ENCODE measurements at regions not wholly inside any gene's neighbourhood (a gene's known extent, or its start where the extent isn't known, plus 50 kb on each side); places are given as distances from the start of the nearest gene placed in this dataset.

DNA sequence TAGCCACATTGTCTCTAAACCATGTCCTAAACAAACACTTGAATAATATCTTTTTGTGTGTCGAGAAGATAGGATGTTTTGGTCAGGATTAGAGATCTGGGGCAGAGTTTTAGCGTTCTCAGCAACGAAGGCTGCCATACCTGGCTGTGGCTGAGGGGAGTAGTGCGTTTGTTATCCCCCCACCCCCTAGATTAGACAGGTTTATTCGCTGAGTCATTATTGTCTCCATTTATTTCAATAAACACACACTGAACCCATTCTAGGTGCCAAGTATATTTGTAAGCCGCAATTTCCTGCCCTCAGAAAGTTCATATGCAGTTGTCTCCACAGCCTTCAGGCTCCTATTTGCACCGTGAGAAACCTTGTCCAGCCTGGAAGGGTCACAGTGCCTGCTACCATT, 1684.8 kb upstream of the TENM3 start:
- DNase-seq (ENCODE audit: low read depth in 4 of 4, low spot score in 2 of 4), result no peak

DNA sequence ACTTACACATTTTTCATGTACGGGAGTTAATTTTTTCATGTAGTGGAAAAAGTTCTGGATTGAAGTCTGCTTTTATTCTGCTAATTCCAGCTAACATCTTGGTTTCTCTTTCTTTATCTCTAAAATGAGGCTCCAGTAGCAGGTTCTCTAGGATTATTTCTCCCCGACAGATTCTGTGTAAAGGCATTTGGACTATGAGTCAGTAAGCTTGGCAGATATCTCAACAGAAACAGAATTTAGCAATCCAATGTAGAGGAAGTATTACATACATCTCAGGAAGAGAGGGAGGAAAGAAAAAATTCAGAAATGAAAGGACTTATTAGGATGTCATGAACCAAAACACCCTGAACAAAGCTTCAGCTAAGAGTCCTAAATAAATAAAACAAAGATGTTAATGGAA, 1682.3 kb upstream of the TENM3 start:
- DNase-seq (ENCODE audit: low read depth in 4 of 4, low spot score in 2 of 4), result no peak

DNA sequence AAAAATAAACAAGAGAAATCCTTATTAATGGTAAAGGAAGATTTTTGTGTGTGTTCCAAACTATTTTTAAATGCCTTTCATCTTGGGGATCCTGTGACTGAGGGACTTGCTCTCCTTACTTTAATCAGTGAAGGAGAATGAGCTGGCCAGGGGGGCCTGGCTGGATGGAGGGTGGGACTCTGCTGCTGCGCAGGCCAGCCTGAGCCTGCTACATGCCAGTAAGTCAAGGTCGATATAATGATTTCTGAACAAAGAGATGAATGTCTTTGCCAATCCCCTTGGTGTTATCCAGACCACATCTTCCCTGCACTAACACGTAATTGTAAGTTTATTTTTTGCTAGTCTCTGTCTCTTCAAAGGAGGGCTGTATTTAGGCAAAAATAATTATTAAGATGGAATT, 1679.2 kb upstream of the TENM3 start:
- DNase-seq (ENCODE audit: low read depth in 4 of 4, low spot score in 2 of 4), result no peak

DNA sequence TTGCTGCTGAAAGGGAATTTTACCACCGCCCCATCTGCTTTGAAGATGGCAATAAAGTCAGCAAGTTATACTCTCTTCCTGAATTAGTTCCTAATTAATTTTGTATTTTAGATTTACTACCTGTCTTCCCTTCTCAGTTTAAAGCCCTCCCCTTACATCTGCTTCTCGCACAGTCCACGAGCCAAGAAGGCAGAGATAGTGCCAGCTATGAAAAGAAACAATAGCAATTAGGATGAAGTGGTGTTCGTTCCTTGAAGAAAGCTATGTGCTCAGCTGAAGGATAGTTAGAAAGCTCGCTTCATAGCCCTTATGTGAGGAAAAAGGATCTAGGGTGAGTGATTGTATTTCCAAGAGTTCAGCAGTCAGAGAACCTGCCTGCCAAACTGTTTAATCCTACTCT, 1678.8 kb upstream of the TENM3 start:
- no peak for DNase-seq (ENCODE audit: low read depth in 4 of 4, low spot score in 2 of 4)

DNA sequence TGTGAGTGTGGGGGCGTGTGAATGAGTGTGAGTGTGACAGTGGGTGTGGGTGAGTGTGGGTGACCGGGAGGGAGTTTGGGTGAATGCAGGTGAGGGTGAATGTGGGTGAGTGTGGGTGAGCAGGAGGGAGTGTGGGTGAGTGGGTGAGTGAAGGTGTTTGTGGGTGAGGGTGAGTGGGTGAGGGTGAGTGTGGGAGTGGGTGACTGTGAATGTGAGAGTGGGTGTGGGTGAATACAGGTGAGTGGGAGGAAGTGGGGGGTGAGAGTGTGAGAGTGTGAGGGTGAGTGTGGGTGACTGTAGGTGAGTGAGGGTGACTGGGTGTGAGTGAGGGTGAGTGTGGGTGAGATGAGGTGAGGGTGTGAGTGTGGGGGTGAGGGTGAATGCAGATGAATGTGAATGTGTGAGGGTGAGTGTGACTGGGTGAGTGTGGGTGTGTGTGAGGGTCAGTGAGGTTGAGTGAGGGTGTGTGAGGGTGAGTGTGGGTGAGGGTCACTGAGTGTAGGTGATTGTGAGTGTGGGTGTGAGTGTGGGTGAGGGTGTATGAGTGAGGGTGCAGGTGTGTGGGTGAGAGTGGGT, 1677.3 kb upstream of the TENM3 start:
- no peak for DNase-seq (ENCODE audit: low read depth in 4 of 4, low spot score in 2 of 4)

DNA sequence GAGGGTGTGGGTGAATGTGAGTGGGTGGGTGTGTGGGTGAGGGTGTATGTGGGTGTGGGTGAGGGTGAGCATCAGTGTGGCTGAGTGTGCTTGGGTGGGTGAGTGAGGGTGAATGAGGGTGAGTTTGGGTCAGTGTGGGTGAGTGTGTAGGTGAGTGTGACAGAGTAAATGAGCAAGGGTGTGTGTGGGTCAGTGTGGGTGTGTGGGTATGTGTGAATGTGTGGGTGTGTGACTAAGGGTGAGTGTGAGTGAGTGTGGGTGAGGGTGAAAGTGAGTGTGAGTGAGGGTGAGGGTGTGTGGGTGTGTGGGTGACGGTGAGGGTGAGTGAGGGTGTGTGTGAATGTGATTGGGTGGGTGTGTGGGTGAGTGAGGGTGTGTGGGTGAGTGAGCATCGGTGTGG, 1676.7 kb upstream of the TENM3 start:
- DNase-seq (ENCODE audit: low read depth in 4 of 4, low spot score in 2 of 4), result no peak

DNA sequence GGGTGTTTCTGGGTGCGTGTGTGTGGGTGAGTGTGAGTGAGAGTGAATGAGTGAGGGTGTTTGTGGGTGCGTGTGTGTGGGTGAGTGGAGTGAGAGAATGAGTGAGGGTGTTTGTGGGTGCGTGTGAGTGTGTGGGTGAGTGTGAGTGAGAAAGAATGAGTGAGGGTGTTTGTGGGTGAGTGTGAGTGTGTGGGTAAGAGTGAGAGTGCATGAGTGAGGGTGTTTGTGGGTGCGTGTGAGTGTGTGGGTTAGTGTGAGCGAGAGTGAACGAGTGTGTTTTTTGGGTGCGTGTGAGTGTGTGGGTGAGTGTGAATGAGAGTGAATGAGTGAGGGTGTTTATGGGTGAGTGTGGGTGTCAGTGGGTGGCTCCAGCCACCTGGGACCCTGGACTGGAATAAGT, 1676.1 kb upstream of the TENM3 start:
- DNase-seq (ENCODE audit: low read depth in 4 of 4, low spot score in 2 of 4), result no peak

DNA sequence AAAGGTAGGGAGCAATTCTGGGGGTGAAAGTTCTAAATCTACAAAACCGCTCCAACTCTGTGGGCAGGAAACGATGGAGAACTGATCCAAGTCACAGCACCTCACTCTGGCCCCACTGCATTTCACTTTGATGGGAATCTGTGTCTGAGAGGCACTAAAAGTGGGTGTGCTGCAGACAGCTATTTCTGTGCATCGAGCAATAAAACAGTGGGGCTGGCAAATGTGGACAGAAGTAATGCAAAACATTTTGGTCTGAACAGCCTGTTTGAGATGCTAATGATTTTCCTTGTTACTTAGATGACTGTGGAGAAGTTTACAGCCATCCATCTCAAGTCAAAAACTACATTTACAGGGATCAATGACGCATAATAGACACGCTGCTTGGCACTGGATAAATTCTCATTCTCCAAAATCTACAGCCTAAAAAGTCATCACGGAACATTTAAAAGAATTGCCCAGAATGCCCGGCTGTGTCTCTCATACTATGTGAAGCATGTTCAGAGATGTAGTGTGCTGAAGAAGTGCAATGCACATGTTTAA, 1671.6 kb upstream of the TENM3 start:
- DNase-seq (ENCODE audit: low read depth in 4 of 4, low spot score in 2 of 4), result no peak

DNA sequence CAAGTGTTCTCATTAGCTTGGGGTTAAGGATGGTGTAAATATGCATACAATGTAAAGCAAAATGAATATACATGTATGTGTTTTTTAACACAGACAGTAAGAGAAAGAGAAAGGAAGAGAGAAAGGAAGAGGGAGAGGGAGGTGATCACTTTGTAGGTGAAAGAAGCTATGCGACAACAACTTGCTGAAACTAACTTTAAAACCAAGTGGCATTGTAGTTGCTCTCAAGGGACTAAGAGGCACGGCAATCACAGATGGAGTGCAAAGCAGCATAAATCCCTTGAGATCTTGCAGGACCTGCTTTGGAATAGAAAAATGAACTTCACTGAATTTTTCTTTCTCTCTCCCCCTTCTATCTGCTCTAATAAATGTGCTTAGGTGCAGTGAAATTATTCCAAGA, 1665.0 kb upstream of the TENM3 start:
- DNase-seq (ENCODE audit: low read depth in 4 of 4, low spot score in 2 of 4), result no peak

DNA sequence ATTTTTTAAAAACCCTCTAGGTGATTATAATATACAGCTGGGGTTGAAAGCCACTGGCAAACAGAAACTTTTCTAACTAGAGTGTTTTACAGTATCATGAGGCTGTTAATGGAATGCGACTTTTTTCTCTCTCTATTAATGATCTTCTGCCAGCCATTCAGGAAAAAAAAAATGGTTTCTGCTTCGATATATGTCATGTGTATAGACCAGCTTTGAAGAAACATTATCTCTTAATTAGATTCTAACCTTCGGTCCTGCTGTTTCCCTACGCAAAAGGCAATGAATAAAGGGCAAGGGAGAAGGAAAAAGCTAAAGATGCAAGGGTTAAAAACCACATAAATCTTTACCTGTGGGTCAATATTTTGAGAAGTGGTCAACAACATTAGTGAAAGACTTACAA, 1662.1 kb upstream of the TENM3 start:
- no peak for DNase-seq (ENCODE audit: low read depth in 4 of 4, low spot score in 2 of 4)

DNA sequence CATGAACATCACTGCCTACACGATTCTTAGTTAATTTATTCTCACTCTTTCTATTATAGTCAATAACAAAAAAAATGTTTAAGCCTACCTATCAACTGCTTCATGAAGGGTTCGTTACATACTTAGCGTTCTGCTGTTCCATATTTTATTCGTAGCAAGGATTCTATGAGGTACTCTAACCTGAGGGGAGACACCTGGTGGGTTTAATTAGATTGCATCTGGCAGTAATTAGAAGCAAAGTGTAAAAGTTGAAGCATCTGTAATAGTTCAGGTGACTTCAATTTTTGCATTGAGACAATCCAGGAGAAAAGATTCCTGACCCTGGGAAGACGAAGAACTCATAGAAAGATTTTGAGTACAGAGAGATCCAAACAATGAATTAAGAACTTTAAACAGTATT, 1655.8 kb upstream of the TENM3 start:
- DNase-seq (ENCODE audit: low read depth in 4 of 4, low spot score in 2 of 4), result no peak

DNA sequence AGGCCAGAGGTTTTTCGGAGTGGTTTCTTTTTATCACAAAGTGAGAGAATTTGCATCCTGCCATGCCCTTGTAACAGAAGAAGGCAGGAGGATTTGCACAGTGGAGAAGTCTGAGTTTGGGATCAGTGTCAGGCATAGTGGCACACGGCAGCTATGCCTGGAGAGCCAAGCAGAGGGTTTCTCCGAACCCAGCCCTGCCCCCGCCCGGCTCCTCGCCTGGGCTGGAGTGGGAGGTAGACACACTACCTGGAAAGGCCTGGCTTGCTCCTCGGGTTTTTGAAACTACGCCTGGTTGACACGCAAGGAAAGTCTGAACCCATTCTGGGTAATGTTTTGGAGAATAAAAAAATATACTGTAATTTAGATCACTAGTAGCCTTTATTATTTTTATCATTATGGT, 1653.6 kb upstream of the TENM3 start:
- DNase-seq (ENCODE audit: low read depth in 4 of 4, low spot score in 2 of 4), result no peak

DNA sequence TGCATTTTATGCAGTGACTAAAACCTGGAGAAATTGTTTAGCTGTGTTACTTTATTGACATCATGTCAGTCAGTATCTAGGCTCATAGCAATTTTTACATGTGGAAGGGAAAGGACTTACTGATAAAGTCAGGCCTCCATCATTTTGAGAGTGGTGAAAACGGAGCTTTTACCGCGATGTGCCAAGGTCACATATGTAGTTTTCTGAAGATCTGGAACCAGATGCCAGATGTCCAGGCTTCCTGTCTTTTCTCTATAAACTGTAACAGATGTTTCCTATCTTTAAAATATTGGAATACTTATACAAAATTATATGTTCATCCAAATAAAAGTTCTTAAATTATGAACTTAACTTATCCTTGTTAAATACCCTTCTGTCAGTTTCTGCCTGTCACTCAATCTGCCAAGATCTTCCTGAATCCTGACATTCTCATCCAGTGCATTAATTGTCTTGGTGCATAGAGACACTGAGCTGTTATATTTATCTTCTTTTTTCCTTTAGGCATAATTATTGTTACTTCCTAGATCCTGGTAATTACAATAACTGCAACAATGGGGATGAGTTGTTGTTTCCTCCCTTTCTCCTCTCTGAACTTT, 1646.2 kb upstream of the TENM3 start:
- DNase-seq (ENCODE audit: low read depth in 4 of 4, low spot score in 2 of 4), result no peak

DNA sequence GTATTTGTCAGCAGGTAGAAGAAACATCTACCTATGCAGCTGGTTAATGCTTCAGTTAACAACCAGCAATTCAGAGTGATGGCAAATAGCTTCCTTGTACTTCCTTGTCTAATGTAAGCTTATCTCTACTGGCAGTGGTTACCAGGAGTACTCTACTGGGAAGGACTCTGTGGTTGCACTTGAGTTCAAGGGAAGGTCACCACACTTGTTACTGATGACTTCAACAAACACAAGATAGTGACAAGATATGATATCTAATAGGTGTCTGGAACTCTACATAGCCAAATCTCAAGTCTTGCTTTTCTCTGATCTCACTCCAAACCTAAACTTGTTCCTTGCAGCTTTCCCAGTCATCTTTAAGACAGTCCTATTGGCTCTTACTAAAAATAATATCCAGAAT, 1644.9 kb upstream of the TENM3 start:
- no peak for DNase-seq (ENCODE audit: low read depth in 4 of 4, low spot score in 2 of 4)

DNA sequence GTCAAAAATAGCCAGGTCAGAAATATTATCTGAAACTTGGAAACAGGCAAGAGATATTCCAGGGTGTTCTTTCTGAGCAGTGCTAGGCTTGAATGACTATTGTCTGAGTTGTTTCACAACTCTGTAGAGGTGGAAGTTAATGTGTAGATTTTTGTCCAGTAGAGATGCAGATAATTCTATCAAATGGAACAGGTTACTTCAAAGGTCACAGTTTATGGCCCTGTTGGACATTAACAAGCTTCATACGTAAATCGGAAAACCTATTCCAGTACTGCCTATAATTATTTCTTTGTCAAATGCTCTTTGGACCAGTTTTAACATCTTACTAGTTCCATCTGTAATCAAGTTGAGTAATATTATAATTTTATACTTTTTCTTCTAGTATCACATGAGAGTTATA, 1639.4 kb upstream of the TENM3 start:
- no peak for DNase-seq (ENCODE audit: low read depth in 4 of 4, low spot score in 2 of 4)

DNA sequence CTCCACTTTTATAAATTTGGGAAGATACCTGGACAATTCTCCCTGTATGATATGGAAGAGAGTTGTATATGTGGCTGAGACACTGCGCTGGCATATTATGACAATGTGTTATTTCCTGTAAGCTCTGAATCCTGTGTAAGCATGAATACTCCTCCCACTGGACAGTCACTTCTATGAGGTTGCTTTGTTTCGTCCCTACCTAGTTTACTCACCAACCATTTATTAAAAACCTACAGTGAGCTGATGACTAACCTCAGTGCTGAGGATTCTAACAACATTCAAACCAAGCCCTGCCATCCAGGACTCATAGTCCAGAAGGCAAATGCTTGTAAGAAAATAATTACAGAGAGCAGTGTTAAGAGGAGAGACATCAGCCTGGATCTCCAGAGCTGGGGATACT, 1632.9 kb upstream of the TENM3 start:
- no peak for DNase-seq (ENCODE audit: low read depth in 4 of 4, low spot score in 2 of 4)

DNA sequence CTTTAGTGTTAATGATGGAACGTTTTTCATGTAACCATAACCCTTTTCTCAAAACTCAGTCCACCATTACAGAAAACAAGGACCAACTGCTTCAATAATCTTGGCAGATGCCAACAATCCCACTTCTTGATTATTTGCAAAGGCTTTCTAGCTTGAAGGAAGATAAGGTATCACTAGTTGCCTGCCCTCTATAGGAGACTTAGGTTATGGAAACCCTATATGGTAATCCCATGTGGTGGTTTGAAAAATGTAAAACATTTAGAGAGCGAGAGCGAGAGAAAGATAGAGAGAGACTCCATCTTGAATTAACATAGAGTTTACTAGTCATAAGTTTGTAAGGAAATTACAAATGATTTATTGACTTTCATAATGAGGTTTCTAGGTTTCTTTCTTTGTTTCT, 1627.5 kb upstream of the TENM3 start:
- DNase-seq (ENCODE audit: low read depth in 4 of 4, low spot score in 2 of 4), result no peak

DNA sequence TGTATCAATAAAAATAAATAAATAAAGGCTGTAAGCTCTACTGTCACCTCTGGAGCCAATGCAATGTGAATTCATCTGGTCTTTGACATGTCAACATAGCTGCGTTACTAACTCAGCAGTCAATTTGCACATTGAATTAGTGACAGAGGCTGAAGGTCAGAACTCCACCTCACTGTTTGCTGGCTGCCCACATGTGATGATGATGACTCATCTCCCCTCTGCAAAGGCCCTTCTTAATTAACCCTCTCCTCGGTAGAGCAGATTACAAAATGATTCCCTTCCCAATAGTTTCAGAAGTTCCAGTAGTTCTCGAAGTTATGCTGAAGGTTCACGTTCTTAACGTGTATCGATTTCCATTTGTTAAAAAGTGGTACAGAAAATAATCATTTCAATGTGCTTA, 1626.0 kb upstream of the TENM3 start:
- DNase-seq (ENCODE audit: low read depth in 4 of 4, low spot score in 2 of 4), result no peak

DNA sequence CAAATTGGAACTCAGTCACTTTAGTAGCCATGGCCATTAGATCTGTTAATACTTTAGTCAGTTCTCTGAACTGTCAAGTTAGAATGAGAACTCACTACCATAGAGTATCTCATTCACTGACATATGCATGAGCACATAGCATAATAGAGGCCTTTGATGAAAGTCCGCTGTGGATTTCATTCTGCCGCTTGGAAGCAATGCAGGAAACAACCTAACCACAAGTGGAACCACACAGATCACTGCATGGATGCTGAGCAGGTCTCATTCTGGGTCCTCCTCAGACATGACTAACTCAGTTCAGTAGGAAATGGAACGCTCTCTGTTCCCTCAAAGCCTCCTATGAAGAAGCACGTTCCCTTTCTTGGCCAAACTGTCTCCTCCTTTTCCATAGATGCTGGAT, 1624.8 kb upstream of the TENM3 start:
- no peak for DNase-seq (ENCODE audit: low read depth in 4 of 4, low spot score in 2 of 4)

DNA sequence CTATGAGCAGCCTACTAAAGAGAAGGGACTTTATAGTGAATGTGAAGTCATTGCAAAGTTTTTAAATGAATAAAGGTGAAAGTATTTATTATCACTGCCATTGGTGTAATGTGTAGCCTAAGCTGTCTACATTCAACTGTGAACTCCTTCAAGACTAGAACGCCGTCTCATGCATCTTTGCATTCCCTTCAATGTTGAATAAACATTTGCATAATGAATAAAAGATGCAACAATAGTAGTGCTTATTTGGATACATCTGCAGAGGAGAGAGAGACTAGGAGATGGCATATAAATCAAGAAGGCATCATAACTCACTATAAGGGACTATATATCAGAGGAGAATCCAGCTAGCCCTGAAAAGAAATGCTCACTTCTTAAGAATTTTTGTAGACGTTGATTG, 1623.8 kb upstream of the TENM3 start:
- no peak for DNase-seq (ENCODE audit: low read depth in 4 of 4, low spot score in 2 of 4)

DNA sequence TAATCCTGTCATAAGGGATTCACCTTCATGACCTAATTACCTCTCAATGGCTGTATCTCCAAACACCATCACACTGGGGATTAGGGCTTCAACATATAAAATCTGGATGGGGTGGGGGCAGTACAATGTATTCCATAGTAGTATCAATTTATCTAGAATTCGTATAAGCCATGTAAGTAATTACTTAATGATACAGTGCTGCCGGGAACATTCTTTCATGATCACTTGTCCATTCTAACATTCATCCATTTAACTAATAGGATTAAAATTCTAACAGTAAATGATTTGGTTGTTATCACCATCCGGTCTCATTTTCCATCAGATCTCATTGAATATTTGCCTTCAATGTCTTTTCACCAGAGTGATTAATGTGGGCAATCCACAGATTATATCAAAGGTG, 1620.9 kb upstream of the TENM3 start:
- DNase-seq (ENCODE audit: low read depth in 4 of 4, low spot score in 2 of 4), result no peak

DNA sequence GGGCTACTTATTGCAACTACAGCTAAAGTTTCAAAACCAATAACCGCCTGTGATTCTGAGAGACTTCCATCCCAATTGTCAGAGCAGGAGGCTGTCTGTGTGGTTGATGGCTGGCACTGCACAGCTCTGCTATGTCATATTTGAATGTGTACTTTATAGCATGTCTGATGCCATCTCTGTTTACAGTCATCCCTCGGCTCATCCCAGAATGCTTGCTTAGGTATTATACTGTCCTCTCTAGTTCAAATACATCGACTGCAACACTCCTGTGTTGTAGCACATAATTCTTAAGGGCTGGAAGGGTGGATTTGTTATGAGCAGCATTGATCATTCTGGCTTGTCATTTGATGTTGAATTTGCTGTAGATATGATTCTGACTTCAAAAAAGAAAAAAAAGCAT, 1617.5 kb upstream of the TENM3 start:
- DNase-seq (ENCODE audit: low read depth in 4 of 4, low spot score in 2 of 4), result no peak
